NCI-H2227 (cell line): ENCODE measurements at regions not wholly inside any gene's neighbourhood (a gene's known extent, or its start where the extent isn't known, plus 50 kb on each side); places are given as distances from the start of the nearest gene placed in this dataset.
"Not testable (repeated sequence)": the region's sequence is repeated elsewhere in the genome, so short reads cannot be mapped to it uniquely, and the experiment has no call there.

ENCODE experiments used
- DNase-seq: peaks from one replicate; lab custom pipeline; 2025; ENCODE audit not compliant: unreplicated experiment; lab: John Stamatoyannopoulos, UW

GRCh38 chr21:25489673-25490072, 117.6 kb downstream of the MRPL39 start:
- DNase-seq = no peak

DNA sequence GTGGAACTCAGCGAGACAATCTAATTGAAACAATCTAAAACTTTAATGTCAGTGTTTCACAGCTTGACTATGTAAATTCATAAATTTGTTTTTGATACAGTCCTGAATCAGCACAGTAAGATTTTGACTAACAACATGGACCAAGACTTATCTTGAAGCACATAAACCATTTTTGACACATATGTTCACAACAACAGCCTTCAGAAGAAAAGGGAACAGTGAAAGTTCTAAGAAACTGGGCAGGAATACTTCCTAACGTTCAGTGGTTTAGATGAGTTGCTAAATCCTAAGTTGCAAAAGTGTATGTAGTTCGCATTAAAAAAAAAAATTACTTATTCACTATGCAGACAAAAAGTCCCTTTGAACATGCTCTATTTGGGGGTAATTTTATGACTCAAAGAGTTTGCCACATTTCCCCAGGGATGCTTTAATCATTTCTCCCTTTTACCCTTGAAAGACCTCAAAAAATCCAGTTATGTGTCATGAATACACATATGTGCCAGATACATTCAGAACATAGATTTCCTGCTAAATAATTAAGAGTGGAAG, 120.2 kb downstream of the MRPL39 start:
- no peak for DNase-seq

- no peak for DNase-seq
These were observed 121.4 kb downstream of the MRPL39 start for GRCh38 chr21:25485914-25486313.

DNA sequence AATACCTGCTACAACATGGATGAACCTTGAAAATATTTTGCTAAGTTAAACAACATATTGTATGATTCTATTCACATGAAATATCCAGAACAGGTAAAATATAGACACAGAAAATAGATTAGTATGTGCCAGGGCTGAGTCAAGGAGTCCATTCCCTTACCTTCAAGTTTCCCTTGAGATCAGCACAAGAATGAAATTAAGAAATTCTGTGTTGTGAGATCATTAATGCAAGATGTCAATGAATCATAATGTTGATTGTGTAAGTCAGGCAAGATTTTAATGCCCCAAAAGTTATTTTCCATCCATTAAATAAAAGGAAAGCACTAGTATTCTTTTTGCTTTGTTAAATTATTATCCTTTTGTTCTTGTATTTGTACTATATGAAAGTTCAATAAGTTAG, 139.4 kb downstream of the MRPL39 start:
- DNase-seq = no peak

DNA sequence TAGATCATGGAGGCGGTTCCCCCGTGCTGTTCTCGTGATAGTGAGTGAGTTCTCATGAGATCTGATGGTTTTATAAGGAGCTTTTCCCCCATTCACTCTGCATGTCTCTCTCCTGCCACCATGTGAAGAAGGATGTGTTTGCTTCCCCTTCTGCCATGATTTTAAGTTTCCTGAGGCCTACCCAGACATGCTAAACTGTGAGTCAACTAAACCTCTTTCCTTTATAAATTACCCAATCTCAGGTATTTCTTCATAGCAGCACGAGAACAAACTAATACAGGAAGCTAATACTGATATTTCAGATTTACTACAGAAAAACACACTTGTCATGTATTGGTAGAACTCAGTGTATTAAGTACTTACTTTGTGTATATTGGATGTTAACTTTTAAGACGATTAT, 140.2 kb downstream of the MRPL39 start:
- DNase-seq = not testable (repeated sequence)

DNA sequence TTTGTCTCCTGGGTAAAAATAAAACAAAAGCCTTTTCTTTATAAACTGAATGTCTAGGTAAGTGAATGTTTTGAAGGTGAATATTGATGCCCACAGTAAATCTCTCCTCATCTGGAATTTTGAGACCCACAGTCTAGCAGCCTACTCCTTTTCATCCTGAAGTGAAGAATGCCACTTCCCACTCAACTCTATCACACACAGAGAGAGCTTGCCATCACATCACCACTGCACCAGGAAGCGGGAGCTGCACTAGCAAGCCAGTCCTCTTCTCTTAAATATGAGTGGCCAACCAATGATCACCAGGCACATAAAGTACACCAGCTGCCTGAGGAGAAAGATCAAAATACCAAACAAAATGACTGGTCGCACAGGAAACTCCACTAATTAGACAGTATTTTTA, 140.8 kb downstream of the MRPL39 start:
- no peak for DNase-seq

GRCh38 chr21:25465263-25465662, 142.0 kb downstream of the MRPL39 start:
- no peak for DNase-seq

DNA sequence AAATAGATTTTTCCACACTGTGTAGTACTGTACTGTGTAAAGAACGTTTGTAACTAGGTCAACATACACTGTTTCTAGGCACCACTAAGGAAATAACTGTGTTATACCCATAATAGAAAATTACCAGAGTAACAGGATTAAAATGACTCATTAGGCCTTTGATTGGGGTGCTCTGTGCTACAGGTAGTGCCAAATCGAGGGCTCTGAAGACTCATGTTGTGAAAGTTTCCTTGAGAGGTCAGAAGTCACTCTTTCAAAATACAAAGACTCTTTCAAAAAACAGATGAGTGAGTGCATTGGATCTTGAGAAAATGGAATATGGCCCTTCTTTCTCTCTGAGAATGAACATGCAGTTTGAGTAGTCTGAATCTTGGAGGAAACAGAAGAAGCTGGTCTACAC, 143.0 kb downstream of the MRPL39 start:
- DNase-seq = no peak

GRCh38 chr21:25462517-25462971, 144.7 kb downstream of the MRPL39 start:
- DNase-seq = no peak

DNA sequence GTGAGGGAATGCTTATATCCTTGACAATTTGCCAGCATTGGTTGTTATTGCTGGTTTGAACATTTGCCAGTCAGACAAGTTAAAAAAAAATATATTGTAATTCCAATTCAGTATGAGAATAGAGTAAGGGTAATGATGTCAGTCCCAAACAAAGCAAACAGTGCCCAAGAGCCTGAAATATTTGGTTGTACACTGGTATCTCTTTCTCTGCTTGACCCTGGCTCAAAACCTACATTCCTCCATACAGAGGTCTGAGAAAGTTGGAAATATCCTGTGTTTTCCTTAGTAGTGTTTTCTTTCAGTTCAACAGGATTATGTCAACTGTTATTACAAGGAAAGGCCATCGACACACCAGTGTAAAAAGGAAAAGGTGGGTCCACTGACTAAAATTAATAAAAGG, 145.6 kb downstream of the MRPL39 start:
- DNase-seq = no peak

DNA sequence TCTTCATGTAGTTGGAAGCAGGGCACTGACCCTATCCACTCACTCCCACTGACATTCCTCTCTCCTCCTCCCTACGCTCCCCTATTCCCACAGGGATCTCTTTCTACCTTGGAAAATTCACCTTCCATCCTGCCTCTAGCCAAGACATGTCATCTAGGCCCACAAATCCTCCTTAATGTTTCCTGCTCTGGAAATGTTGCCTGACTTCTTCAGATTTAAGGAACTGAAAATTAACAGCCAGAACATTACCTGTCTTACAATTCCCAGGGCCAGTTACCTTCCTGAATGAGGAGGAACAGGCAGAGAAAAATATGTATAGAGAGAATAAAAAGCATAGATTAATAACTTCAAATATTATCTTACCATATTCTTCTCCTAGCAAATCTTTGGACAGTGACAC, 147.3 kb downstream of the MRPL39 start:
- no peak for DNase-seq

DNA sequence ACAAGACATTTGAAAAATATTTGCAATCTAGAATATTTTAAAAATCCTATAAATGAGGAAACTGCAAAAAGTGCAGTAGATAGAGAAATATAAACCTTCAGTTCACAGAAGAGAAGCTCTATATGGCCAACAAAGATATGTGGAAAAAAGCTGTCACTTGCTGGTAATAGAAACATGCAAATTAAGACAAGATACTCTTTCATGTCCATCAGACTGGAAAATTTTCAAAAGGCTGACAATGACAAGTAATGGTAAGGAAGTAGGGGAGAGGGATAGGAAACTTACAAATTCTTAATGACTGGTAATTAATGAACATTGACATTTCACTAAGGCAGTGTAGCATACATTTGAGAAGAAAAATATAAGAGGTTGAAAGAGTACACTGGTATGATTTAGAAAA, 147.9 kb downstream of the MRPL39 start:
- DNase-seq = no peak

DNA sequence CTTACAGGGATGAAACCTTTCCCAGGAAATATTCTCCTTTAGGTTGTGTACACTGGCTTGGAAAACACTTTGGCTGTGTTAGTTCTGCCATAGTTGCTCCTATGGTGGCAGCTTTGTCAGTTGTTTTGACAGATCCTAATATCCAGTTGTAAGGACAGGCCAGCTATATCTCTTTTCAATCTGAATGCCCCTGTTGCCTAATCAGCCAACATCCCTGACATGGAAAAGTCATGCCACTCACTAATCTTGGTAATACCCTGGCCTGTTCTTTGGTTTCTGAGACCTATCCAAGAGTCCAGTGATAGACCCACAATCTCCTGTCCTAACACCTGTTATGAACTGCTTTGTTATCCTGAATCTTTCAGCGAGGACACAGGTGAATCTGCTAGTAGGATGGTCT, 148.8 kb downstream of the MRPL39 start:
- DNase-seq = no peak

DNA sequence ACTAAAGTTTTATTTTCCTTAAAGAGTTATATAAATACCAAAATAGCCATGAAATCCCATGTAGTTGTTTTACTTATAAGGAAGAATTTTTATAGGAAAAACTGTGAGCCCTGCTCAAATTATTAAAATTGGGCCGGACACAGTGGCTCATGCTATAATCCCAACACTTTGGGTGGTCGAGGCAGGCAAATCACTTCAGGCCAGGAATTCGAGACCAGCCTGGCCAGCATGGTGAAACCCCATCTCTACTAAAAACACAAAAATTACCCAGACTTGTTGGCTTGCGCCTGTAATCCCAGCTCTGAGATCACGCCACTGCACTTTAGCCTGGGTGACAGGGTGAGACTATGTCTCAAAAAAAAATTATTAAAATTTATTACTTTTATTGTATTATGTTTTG, 149.3 kb downstream of the MRPL39 start:
- no peak for DNase-seq

DNA sequence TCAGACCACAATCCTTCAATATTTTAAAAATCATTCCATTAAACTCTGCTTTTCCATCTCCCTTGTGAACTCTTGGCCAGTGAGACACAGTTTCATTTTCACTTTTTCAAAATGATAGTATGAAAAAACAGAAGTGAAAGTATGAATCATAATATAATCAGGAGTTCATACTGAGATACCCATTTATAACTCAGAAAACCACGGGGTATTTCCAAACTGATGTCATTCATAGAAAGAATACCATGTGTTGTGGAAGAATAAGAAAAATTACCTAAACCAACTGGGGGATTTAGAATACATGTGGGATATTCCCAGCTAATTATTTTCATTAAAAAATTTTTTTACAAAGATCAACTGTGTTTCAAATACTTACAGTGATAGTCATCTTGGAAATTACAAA, 149.9 kb downstream of the MRPL39 start:
- DNase-seq = no peak

- DNase-seq = no peak
These were observed 150.6 kb downstream of the MRPL39 start for GRCh38 chr21:25456672-25457071.

DNA sequence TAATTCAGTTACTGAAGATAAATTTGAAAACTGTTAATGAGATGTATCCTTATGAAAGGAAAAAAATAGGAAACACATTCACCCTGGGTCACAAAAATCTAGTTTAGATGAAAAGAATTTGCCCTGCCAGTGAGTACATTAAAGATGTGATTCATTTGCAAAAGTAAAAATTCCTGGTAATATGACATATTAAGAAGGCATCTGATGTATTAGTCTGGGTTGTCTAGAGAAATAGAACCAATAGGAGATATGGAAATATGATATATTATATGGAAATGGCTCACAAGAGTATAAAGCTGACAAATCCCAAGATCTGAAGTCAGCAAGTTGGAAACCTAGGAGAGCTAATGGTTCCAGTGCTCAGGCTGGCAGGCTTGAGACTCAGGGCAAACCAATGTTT, 153.8 kb downstream of the MRPL39 start:
- DNase-seq = no peak

DNA sequence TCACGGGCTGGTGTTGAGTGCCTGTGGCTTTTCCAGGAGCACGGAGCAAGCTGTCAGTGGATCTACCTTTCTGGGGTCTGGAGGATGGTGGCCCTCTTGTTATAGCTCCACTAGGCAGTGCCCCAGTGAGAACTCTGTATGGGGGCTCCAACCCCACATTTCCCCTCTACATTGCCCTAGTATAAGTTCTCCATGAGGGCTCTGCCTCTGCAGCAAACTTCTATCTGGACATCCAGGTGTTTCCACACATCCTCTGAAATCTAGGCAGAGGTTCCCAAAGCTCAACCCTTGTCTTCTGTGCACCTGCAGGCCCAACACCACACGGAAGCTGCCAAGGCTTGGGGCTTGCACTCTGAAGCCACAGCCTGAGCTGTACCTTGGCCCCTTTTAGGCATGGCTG, 157.3 kb downstream of the MRPL39 start:
- no peak for DNase-seq

DNA sequence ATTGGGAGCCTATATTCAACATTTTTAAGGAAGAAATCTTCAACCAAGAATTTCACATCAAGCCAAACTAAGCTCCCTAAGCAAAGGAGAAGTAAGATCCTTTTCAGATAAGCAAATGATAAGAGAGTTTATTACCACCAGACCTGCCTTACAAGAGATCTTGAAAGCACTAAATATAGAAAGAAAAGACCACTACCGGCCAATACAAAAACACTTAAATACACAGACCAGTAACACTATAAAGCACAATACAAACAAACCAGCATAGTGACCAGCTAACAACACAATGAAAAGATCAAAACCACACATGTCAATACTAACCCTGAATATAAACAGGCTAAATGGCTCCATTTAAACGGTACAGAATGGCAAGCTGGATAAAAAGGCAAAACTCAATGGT, 165.4 kb downstream of the MRPL39 start:
- no peak for DNase-seq

DNA sequence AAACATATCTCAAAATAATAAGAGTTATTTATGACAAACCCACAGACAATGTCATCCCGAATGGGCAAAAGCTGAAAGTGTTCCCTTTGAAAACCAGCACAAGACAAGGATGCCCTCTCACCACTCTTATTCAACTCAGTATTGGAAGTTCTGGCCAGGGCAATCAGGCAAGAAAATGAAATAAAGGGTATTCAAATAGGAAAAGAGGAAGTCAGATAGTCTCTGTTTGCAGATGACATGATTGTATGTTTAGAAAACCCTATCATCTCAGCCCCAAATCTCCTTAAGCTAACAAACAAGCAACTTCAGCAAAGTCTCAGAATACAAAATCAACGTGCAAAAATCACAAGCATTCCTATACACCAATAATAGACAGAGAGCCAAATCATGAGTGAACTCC, 169.8 kb downstream of the MRPL39 start:
- DNase-seq = not testable (repeated sequence)

- DNase-seq = no peak
These were observed 178.7 kb downstream of the MRPL39 start for GRCh38 chr21:25428537-25428936.

DNA sequence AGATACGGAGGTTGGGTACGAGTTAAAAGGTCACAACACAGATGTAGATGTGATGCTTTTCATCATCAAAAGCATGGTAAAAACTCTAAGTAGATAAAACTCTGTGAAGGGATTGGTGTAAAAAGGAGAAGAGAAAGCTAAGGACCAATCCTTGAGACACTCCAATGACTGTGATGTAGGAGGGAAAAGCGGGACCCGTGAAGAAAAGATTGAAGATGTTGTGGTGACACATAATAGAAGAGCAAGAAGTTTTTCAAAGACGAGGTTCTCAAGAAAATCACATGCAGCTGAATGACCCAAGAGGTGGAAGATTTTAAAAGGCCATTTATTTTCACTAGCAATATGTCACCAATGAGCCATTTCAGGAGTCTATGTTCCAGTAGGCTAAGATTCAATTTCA, 179.5 kb downstream of the MRPL39 start:
- DNase-seq = no peak

DNA sequence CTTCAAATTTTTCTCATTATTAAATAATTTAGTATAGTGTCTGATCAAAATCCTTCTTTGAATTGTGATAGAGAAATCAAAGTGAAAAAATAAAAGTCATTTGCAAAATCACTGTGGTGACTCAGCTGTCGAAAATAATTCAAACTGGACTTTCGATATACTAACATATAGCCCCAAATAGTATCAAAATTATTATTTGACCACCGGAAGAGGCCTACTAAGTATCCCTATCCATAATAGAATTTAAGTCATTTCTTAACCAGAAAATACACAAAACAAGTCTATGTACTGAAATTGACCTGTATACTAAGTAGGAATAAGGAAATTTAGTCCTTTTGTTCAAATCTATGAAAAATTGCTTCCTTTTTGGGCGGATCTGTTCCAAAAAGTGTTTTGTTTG, 180.7 kb downstream of the MRPL39 start:
- DNase-seq = no peak

GRCh38 chr21:25425156-25425555, 182.1 kb downstream of the MRPL39 start:
- no peak for DNase-seq
